ENCODE measurements at regions not wholly inside any gene's neighbourhood (a gene's known extent, or its start where the extent isn't known, plus 50 kb on each side); places are given as distances from the start of the nearest gene placed in this dataset.

GRCh38 chr7:156472267-156472666 lies 168.3 kb upstream of the RNF32 start:
- TF ChIP-seq EZH2 (IDR thresholded peaks at IDR 0.05; ENCODE audit: insufficient read depth, low read length) = no peak
- TF ChIP-seq, protein P1, sequence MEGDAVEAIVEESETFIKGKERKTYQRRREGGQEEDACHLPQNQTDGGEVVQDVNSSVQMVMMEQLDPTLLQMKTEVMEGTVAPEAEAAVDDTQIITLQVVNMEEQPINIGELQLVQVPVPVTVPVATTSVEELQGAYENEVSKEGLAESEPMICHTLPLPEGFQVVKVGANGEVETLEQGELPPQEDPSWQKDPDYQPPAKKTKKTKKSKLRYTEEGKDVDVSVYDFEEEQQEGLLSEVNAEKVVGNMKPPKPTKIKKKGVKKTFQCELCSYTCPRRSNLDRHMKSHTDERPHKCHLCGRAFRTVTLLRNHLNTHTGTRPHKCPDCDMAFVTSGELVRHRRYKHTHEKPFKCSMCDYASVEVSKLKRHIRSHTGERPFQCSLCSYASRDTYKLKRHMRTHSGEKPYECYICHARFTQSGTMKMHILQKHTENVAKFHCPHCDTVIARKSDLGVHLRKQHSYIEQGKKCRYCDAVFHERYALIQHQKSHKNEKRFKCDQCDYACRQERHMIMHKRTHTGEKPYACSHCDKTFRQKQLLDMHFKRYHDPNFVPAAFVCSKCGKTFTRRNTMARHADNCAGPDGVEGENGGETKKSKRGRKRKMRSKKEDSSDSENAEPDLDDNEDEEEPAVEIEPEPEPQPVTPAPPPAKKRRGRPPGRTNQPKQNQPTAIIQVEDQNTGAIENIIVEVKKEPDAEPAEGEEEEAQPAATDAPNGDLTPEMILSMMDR (IDR thresholded peaks at IDR 0.05; ENCODE audit: insufficient read depth, low read depth, low read length) = no peak
